Lung (tissue), 11 donors: ENCODE measurements at regions not wholly inside any gene's neighbourhood (a gene's known extent, or its start where the extent isn't known, plus 50 kb on each side); places are given as distances from the start of the nearest gene placed in this dataset.

Experiments
- ATAC-seq: fragments of 200-7000 bp; cut with Tn5 transposase; one replicate; pipeline ENCODE4 v1.9.1; 2020; ENCODE audit warnings: moderate number of reproducible peaks; ENCODE audit not compliant: insufficient read depth, low FRiP score
- DNase-seq, 3 donors: peaks; one replicate each; pipeline ENCODE4 v3.0.0-alpha.2; 2013 to 2017
- H3K27ac ChIP-seq, 2 donors: one replicate each; pipeline ENCODE4 v1.5.1; 2013; ENCODE audit warnings: mild to moderate bottlenecking in 2 of 2, moderate library complexity in 2 of 2, control low read depth in 1 of 2, inconsistent platforms in 1 of 2, low read depth in 1 of 2, low read length in 1 of 2
- H3K27me3 ChIP-seq, 3 donors: one replicate each; pipeline ENCODE4 v1.5.1; 2013; ENCODE audit warnings: low read length in 2 of 3; ENCODE audit not compliant: control insufficient read depth in 3 of 3, insufficient read depth in 3 of 3
- H3K36me3 ChIP-seq, 4 donors: one replicate each; pipeline ENCODE4 v1.5.1; 2013; ENCODE audit warnings: low read length in 4 of 4, mild to moderate bottlenecking in 1 of 4, moderate library complexity in 1 of 4; ENCODE audit not compliant: control insufficient read depth in 4 of 4, insufficient read depth in 4 of 4
- H3K4me1 ChIP-seq, 5 donors: one replicate each; pipeline ENCODE4 v1.5.1; 2013; ENCODE audit warnings: low read length in 5 of 5, mild to moderate bottlenecking in 2 of 5, moderate library complexity in 1 of 5; ENCODE audit not compliant: control insufficient read depth in 5 of 5, insufficient read depth in 5 of 5
- H3K4me3 ChIP-seq: one replicate; pipeline ENCODE4 v1.5.1; 2013; ENCODE audit warnings: mild to moderate bottlenecking, control low read depth, moderate library complexity
- H3K9ac ChIP-seq, 2 donors: one replicate each; pipeline ENCODE4 v1.5.1; 2013; ENCODE audit warnings: low read length in 2 of 2, control low read depth in 1 of 2; ENCODE audit not compliant: insufficient read depth in 1 of 2
- H3K9me3 ChIP-seq, 4 donors: one replicate each; pipeline ENCODE4 v1.5.1; 2013; ENCODE audit warnings: low read length in 3 of 4, mild to moderate bottlenecking in 1 of 4, moderate library complexity in 1 of 4; ENCODE audit not compliant: control insufficient read depth in 4 of 4, insufficient read depth in 3 of 4
- CTCF ChIP-seq: IDR thresholded peaks from 2 replicates; pipeline ENCODE4 v1.5.1; 2012; ENCODE audit warnings: mild to moderate bottlenecking; ENCODE audit errors: control extremely low read depth, extremely low read depth
- WGBS, 2 donors: extraction: QIAGEN DNeasy Blood & Tissue Kit; methylation state at CpG; one replicate each; pipeline ENCODE4 v1.1.7; 2013; 5-methylcytosine and 5-hydroxymethylcytosine counted together
- donor health status: control.
- donor health status: control.
- donor health status: Bipolar disorder and iron deficiency.
- donor health status: healthy.
- donor health status: DM: yes; HTN: yes; CAD: no.

- Histone ChIP-seq H3K9me3 (no peaks in the 10 kb centered on the region), H3K9ac (no peak overlapping the region), H3K4me1 (peaks cover 0 to 6% (median 0%) of the 10 kb centered on the region in 5 donors), H3K27ac (no peak overlapping the region), H3K4me3 (no peak overlapping the region), H3K27me3 (no peaks in the 10 kb centered on the region), H3K36me3 (no peaks in the 10 kb centered on the region)
- DNase-seq (no peak), ATAC-seq (no peak)
- WGBS, 2 donors = 32 to 70% methylated on average over 1 of the region's 1 CpG
- TF ChIP-seq CTCF = no peak
Measured at GRCh38 chr6:81863123-81863522, 110.6 kb upstream of the TENT5A start.

- Histone ChIP-seq H3K9ac (no peak overlapping the region), H3K27me3 (no peaks in the 10 kb centered on the region), H3K4me1 (peaks cover 0 to 11% (median 0%) of the 10 kb centered on the region in 5 donors), H3K36me3 (no peaks in the 10 kb centered on the region), H3K9me3 (no peaks in the 10 kb centered on the region), H3K27ac (no peak overlapping the region), H3K4me3 (no peak overlapping the region)
- WGBS, 2 donors = 82 to 92% methylated on average over 1 of the region's 1 CpG
- TF ChIP-seq CTCF = no peak
- ATAC-seq (no peak), DNase-seq (no peak)
Measured at GRCh38 chr6:81861281-81861680, 108.8 kb upstream of the TENT5A start.

- ATAC-seq (no peak), DNase-seq (no peak)
- Histone ChIP-seq H3K36me3 (no peaks in the 10 kb centered on the region), H3K9me3 (no peaks in the 10 kb centered on the region), H3K4me1 (peaks cover 0 to 16% (median 0%) of the 10 kb centered on the region in 5 donors), H3K4me3 (no peak overlapping the region), H3K27ac (no peak overlapping the region), H3K27me3 (no peaks in the 10 kb centered on the region), H3K9ac (no peak overlapping the region)
- WGBS, 2 donors = 76 to 85% methylated on average over 3 of the region's 3 CpGs
- TF ChIP-seq CTCF = no peak
Measured at GRCh38 chr6:81859884-81860283, 107.4 kb upstream of the TENT5A start.

GRCh38 chr6:81857812-81858211 is 105.3 kb upstream of the TENT5A start:
- no peak for ATAC-seq
- Histone ChIP-seq H3K4me1 (peaks cover 0 to 16% (median 0%) of the 10 kb centered on the region in 5 donors), H3K4me3 (no peak overlapping the region)

More at GRCh38 chr6:81857812-81858211, 105.3 kb upstream of the TENT5A start:
- Histone ChIP-seq H3K27me3 (no peaks in the 10 kb centered on the region), H3K9ac (no peak overlapping the region), H3K9me3 (no peaks in the 10 kb centered on the region), H3K36me3 (no peaks in the 10 kb centered on the region), H3K27ac (peak overlapping the region in 1 of 2 donors; percentile 68)
- TF ChIP-seq CTCF = no peak
- DNase-seq = no peak
